Lower leg skin (tissue), 3 donors: ENCODE measurements at regions not wholly inside any gene's neighbourhood (a gene's known extent, or its start where the extent isn't known, plus 50 kb on each side); places are given as distances from the start of the nearest gene placed in this dataset.
"Not testable (repeated sequence)": the region's sequence is repeated elsewhere in the genome, so short reads cannot be mapped to it uniquely, and the experiment has no call there.

ENCODE experiments used
- CTCF ChIP-seq, 3 donors: fragments of 450-650 bp; IDR thresholded peaks; one replicate each; pipeline ENCODE4 v1.5.1; 2016; ENCODE audit warnings: antibody characterized with exemption in 3 of 3, mild to moderate bottlenecking in 3 of 3, moderate library complexity in 2 of 3
- POLR2A ChIP-seq, 2 donors: fragments of 450-650 bp; IDR thresholded peaks; one replicate each; pipeline ENCODE4 v1.6.1; 2016 to 2017; ENCODE audit warnings: antibody characterized with exemption in 2 of 2, mild to moderate bottlenecking in 1 of 2, moderate library complexity in 1 of 2

- not testable (repeated sequence) for TF ChIP-seq CTCF, POLR2A (IDR thresholded peaks at IDR 0.05)
Observed at GRCh38 chr2:91565689-91566430, 2874.4 kb downstream of the RPIA start.
